ENCODE measurements at regions not wholly inside any gene's neighbourhood (a gene's known extent, or its start where the extent isn't known, plus 50 kb on each side); places are given as distances from the start of the nearest gene placed in this dataset.

DNA sequence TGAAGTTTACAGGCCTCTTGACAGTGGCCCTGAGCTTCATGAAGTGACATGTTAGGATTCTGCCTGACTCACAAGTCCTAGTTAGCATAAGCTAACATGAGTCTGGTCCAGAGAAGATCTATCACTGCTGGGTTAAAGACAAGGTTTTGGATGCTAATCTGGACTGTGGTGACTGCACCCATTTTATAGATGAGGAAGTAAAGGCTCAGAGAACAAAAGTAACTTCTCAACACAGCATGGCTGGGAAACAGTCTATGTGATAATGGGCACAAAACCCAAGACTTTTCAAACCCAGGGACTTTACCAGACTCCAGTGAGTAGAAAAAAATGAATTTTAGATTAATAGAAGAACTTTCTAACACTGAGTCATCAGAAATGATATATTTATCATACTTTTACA lies 236.8 kb upstream of the IRX5 start:
- H3K4me3 ChIP-seq (ENCODE audit: low read length), result no peak overlapping the region
- H3K9me3 ChIP-seq (ENCODE audit: low read length), result no peaks in the 10 kb centered on the region
- H3K79me2 ChIP-seq (replicated peaks; ENCODE audit: insufficient read depth, low read length), result no peaks in the 10 kb centered on the region
- no peak overlapping the region for H3K27ac ChIP-seq (ENCODE audit: low read length)
- TF ChIP-seq POLR2AphosphoS5 (IDR thresholded peaks at IDR 0.05) (no peak), TAF1 (IDR thresholded peaks at IDR 0.05; ENCODE audit: low read depth) (no peak), EP300 (conservative IDR thresholded peaks at IDR 0.05; ENCODE audit: poor library complexity, severe bottlenecking) (no peak), RAD21 (conservative IDR thresholded peaks at IDR 0.05) (no peak), EZH2 (IDR thresholded peaks at IDR 0.05; ENCODE audit: borderline replicate concordance, insufficient read depth, low read length, poor library complexity, severe bottlenecking) (no peak), SMC3 (conservative IDR thresholded peaks at IDR 0.05; ENCODE audit: poor library complexity) (no peak), MXI1 (conservative IDR thresholded peaks at IDR 0.05; ENCODE audit: poor library complexity, severe bottlenecking) (no peak)
- TF ChIP-seq, protein P1, sequence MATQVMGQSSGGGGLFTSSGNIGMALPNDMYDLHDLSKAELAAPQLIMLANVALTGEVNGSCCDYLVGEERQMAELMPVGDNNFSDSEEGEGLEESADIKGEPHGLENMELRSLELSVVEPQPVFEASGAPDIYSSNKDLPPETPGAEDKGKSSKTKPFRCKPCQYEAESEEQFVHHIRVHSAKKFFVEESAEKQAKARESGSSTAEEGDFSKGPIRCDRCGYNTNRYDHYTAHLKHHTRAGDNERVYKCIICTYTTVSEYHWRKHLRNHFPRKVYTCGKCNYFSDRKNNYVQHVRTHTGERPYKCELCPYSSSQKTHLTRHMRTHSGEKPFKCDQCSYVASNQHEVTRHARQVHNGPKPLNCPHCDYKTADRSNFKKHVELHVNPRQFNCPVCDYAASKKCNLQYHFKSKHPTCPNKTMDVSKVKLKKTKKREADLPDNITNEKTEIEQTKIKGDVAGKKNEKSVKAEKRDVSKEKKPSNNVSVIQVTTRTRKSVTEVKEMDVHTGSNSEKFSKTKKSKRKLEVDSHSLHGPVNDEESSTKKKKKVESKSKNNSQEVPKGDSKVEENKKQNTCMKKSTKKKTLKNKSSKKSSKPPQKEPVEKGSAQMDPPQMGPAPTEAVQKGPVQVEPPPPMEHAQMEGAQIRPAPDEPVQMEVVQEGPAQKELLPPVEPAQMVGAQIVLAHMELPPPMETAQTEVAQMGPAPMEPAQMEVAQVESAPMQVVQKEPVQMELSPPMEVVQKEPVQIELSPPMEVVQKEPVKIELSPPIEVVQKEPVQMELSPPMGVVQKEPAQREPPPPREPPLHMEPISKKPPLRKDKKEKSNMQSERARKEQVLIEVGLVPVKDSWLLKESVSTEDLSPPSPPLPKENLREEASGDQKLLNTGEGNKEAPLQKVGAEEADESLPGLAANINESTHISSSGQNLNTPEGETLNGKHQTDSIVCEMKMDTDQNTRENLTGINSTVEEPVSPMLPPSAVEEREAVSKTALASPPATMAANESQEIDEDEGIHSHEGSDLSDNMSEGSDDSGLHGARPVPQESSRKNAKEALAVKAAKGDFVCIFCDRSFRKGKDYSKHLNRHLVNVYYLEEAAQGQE (IDR thresholded peaks at IDR 0.05; ENCODE audit: borderline replicate concordance), result no peak
- TF ChIP-seq, protein P2, sequence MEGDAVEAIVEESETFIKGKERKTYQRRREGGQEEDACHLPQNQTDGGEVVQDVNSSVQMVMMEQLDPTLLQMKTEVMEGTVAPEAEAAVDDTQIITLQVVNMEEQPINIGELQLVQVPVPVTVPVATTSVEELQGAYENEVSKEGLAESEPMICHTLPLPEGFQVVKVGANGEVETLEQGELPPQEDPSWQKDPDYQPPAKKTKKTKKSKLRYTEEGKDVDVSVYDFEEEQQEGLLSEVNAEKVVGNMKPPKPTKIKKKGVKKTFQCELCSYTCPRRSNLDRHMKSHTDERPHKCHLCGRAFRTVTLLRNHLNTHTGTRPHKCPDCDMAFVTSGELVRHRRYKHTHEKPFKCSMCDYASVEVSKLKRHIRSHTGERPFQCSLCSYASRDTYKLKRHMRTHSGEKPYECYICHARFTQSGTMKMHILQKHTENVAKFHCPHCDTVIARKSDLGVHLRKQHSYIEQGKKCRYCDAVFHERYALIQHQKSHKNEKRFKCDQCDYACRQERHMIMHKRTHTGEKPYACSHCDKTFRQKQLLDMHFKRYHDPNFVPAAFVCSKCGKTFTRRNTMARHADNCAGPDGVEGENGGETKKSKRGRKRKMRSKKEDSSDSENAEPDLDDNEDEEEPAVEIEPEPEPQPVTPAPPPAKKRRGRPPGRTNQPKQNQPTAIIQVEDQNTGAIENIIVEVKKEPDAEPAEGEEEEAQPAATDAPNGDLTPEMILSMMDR (IDR thresholded peaks at IDR 0.05; ENCODE audit: poor library complexity, severe bottlenecking), result no peak
- H3F3A ChIP-seq (ENCODE audit: insufficient read depth, low read length, poor library complexity, severe bottlenecking), result no peaks in the 10 kb centered on the region
- H3K36me3 ChIP-seq (ENCODE audit: insufficient read depth, low read length), result no peaks in the 10 kb centered on the region
- no peak overlapping the region for H2AFZ ChIP-seq (ENCODE audit: low read depth, low read length)
- H3K4me2 ChIP-seq (ENCODE audit: low read length), result no peak overlapping the region
- no peaks in the 10 kb centered on the region for H3K9me2 ChIP-seq (ENCODE audit: insufficient read depth, low read length)
- H4K20me1 ChIP-seq (ENCODE audit: insufficient read depth), result no peaks in the 10 kb centered on the region
- no peak overlapping the region for H3K9ac ChIP-seq (ENCODE audit: low read length)
- H3K27me3 ChIP-seq (ENCODE audit: insufficient read depth, low read depth, low read length), result no peaks in the 10 kb centered on the region

DNA sequence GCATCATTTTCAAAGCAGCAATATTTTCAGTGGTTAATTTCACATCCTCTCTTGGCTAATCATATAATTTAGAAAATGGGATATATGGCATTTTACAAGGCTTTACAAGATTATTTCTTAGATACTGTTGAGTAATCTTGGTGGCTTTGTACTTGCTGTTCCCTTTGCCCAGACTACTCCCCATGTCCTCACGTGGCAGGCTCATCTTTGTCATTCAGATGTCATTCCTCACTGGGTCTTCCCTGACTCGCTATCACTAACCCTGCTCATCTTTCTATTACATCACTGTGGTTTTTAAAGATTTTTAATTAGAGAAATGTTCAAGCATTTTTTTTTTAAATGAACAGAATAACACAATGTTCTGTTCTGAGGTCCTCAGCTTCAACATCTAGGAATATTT lies 240.0 kb upstream of the IRX5 start:
- Histone ChIP-seq H2AFZ (ENCODE audit: low read depth, low read length) (no peak overlapping the region), H3K9ac (ENCODE audit: low read length) (no peak overlapping the region), H3F3A (ENCODE audit: insufficient read depth, low read length, poor library complexity, severe bottlenecking) (no peaks in the 10 kb centered on the region), H3K27ac (ENCODE audit: low read length) (no peak overlapping the region), H4K20me1 (ENCODE audit: insufficient read depth) (no peaks in the 10 kb centered on the region), H3K79me2 (replicated peaks; ENCODE audit: insufficient read depth, low read length) (no peaks in the 10 kb centered on the region), H3K36me3 (ENCODE audit: insufficient read depth, low read length) (no peaks in the 10 kb centered on the region), H3K9me2 (ENCODE audit: insufficient read depth, low read length) (no peaks in the 10 kb centered on the region), H3K4me2 (ENCODE audit: low read length) (no peak overlapping the region), H3K27me3 (ENCODE audit: insufficient read depth, low read depth, low read length) (peaks cover under 1% of the 10 kb centered on the region), H3K4me3 (ENCODE audit: low read length) (no peak overlapping the region), H3K9me3 (ENCODE audit: low read length) (no peaks in the 10 kb centered on the region)
- TF ChIP-seq TAF1 (IDR thresholded peaks at IDR 0.05; ENCODE audit: low read depth) (no peak), SMC3 (conservative IDR thresholded peaks at IDR 0.05; ENCODE audit: poor library complexity) (no peak), EP300 (conservative IDR thresholded peaks at IDR 0.05; ENCODE audit: poor library complexity, severe bottlenecking) (no peak), POLR2AphosphoS5 (IDR thresholded peaks at IDR 0.05) (no peak), RAD21 (conservative IDR thresholded peaks at IDR 0.05) (no peak), EZH2 (IDR thresholded peaks at IDR 0.05; ENCODE audit: borderline replicate concordance, insufficient read depth, low read length, poor library complexity, severe bottlenecking) (no peak), MXI1 (conservative IDR thresholded peaks at IDR 0.05; ENCODE audit: poor library complexity, severe bottlenecking) (no peak)
- TF ChIP-seq, protein P2 (IDR thresholded peaks at IDR 0.05; ENCODE audit: poor library complexity, severe bottlenecking), result no peak
- TF ChIP-seq, protein P1 (IDR thresholded peaks at IDR 0.05; ENCODE audit: borderline replicate concordance), result no peak
